ENCODE measurements at regions not wholly inside any gene's neighbourhood (a gene's known extent, or its start where the extent isn't known, plus 50 kb on each side); places are given as distances from the start of the nearest gene placed in this dataset.

DNA sequence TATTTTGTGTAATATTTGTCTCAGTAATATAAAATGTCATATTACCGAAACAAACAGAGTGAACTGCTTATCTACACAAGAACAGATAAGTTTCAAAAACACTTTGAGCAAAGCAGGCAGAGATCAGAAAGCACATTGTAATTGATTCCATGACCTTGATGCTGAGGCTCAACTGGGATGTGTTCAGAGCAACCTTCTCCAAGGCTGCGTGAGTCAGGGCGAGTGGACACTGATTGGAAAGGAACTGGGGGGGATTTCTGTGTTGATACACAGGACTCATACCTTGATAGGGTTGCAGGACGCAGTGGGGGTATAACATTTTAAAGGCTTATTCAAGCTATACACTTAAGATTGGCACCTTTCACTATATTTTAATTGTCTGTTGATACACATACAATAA, 1136.3 kb downstream of the UQCRFS1 start:
- no peak overlapping the region for H3K27ac ChIP-seq (ENCODE audit: control insufficient read depth, insufficient read depth)
- H3K79me2 ChIP-seq (ENCODE audit: control insufficient read depth, insufficient read depth, low read length) = no peaks in the 10 kb centered on the region
- no TSS peak for BruUV-seq (replicated peaks)
- H3K4me3 ChIP-seq = no peak overlapping the region
- ChIA-PET POLR2A (interaction anchor here (2.0 kb wide), 1 partner anchor 53 kb away, joined by 8 read pairs; no protein-coding TSS in a partner anchor), SMC1A (ENCODE audit: uncharacterized antibody, unreplicated experiment) (interaction anchor here (0.6 to 4.4 kb wide), 25 partner anchors 9 to 217 kb away, joined by 3 to 42 read pairs (median 6); no protein-coding TSS in a partner anchor), CTCF (interaction anchor here (0.9 to 2.6 kb wide), 6 partner anchors 63 to 247 kb away, joined by 3 to 12 read pairs (median 4); no protein-coding TSS in a partner anchor), RAD21 (ENCODE audit: unreplicated experiment) (interaction anchor here (0.6 to 4.4 kb wide), 16 partner anchors 7 to 445 kb away, joined by 3 to 41 read pairs (median 6); no protein-coding TSS in a partner anchor)
- intact Hi-C loops (cut with micrococcal nuclease; ENCODE audit: unreplicated experiment) (loop anchor here (10.0 kb wide), 1 partner anchor 62 kb away; no protein-coding TSS in a partner anchor), in situ Hi-C loops (cut with MboI) (no loop called here)
- no peak overlapping the region for H2AFZ ChIP-seq (ENCODE audit: control insufficient read depth, low read depth, low read length)
- ATAC-seq (no peak), FAIRE-seq (no peak), DNase-seq (ENCODE audit: low read depth, low spot score) (no peak)
- H3K4me1 ChIP-seq (ENCODE audit: control insufficient read depth, insufficient read depth, low read length) = peaks cover 3% of the 10 kb centered on the region
- no peak overlapping the region for H3K4me2 ChIP-seq (ENCODE audit: control insufficient read depth, insufficient read depth)
- H3K36me3 ChIP-seq (ENCODE audit: control insufficient read depth in 2 of 2, insufficient read depth in 2 of 2, low read length in 1 of 2) = no peaks in the 10 kb centered on the region
- TF ChIP-seq FOS (IDR thresholded peaks at IDR 0.05; ENCODE audit: borderline replicate concordance, extremely low read depth, insufficient read length) = no peak
- TF ChIP-seq, protein P1, sequence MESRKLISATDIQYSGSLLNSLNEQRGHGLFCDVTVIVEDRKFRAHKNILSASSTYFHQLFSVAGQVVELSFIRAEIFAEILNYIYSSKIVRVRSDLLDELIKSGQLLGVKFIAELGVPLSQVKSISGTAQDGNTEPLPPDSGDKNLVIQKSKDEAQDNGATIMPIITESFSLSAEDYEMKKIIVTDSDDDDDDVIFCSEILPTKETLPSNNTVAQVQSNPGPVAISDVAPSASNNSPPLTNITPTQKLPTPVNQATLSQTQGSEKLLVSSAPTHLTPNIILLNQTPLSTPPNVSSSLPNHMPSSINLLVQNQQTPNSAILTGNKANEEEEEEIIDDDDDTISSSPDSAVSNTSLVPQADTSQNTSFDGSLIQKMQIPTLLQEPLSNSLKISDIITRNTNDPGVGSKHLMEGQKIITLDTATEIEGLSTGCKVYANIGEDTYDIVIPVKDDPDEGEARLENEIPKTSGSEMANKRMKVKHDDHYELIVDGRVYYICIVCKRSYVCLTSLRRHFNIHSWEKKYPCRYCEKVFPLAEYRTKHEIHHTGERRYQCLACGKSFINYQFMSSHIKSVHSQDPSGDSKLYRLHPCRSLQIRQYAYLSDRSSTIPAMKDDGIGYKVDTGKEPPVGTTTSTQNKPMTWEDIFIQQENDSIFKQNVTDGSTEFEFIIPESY (IDR thresholded peaks at IDR 0.05) = no peak
- TF ChIP-seq ZNF622 (IDR thresholded peaks at IDR 0.05) = no peak
- no peak for TF ChIP-seq ASH2L (IDR thresholded peaks at IDR 0.05; ENCODE audit: borderline replicate concordance, low read depth)
- TF ChIP-seq GATAD2B (conservative IDR thresholded peaks at IDR 0.05; ENCODE audit: low read depth) = no peak
- no peak for TF ChIP-seq YBX1 (IDR thresholded peaks at IDR 0.05)
- TF ChIP-seq FOXM1 (IDR thresholded peaks at IDR 0.05; ENCODE audit: low read depth, low read length) = no peak
- TF ChIP-seq, protein P2, sequence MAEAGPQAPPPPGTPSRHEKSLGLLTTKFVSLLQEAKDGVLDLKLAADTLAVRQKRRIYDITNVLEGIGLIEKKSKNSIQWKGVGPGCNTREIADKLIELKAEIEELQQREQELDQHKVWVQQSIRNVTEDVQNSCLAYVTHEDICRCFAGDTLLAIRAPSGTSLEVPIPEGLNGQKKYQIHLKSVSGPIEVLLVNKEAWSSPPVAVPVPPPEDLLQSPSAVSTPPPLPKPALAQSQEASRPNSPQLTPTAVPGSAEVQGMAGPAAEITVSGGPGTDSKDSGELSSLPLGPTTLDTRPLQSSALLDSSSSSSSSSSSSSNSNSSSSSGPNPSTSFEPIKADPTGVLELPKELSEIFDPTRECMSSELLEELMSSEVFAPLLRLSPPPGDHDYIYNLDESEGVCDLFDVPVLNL (IDR thresholded peaks at IDR 0.05; ENCODE audit: low read depth, low read length) = no peak
- TF ChIP-seq RUNX3 (IDR thresholded peaks at IDR 0.05; ENCODE audit: low read length) = no peak
- no peaks in the 10 kb centered on the region for H4K20me1 ChIP-seq (ENCODE audit: control insufficient read depth, insufficient read depth)
- H3K27me3 ChIP-seq (replicated peaks in 1 of 2; ENCODE audit: control insufficient read depth in 2 of 2, insufficient read depth in 2 of 2, low read length in 1 of 2) = no peaks in the 10 kb centered on the region
- H3K9me3 ChIP-seq (replicated peaks; ENCODE audit: control insufficient read depth, insufficient read depth, low read length) = no peaks in the 10 kb centered on the region; the same call in 2 of the 3 replicates
- no peak overlapping the region for H3K9ac ChIP-seq (ENCODE audit: control insufficient read depth, insufficient read depth, low read length)
- 37% methylated on average over 4 of the region's 4 CpGs for WGBS (ENCODE audit: insufficient coverage, insufficient replicate concordance, low lambda C conversion rate, missing lambda C conversion rate)
